Activated CD4-positive, alpha-beta T cell treated with anti-CD3 and anti-CD28 coated beads, Interleukin-2, amount 50 U/mL, for 4 hours (primary cell): ENCODE measurements at regions not wholly inside any gene's neighbourhood (a gene's known extent, or its start where the extent isn't known, plus 50 kb on each side); places are given as distances from the start of the nearest gene placed in this dataset.
"Not testable (repeated sequence)": the region's sequence is repeated elsewhere in the genome, so short reads cannot be mapped to it uniquely, and the experiment has no call there.

Experiments used
- DNase-seq, 2 experiments: peaks; one replicate each; pipeline ENCODE4 v3.0.0-alpha.2; 2020

GRCh38 chr16:60481591-60481990, 1554.6 kb downstream of the CDH8 start:
- DNase-seq: no peak

- DNase-seq: no peak
Measured at GRCh38 chr16:60478810-60479209, 1557.4 kb downstream of the CDH8 start.

DNA sequence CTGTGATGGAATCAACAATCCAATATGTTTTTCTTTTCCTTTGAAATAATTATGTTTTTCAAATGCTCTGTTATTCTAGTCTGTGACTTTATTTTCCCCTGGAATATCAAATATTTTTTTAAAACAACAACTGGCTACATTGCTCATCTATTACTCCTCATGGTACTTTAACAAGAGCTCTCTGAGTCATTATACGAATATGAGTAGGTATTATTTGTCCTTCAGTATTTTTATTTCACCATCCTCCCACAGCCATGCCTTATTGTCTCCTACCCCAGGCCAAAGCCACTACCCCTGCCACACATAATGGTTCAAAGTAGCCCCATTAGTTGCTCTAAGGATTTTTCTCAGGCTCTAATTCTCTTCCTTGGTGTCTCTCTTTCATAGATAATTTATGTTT, 1572.3 kb downstream of the CDH8 start:
- no peak for DNase-seq

GRCh38 chr16:60459463-60459862, 1576.8 kb downstream of the CDH8 start:
- DNase-seq: no peak

- no peak for DNase-seq
Measured at GRCh38 chr16:60458255-60458654, 1578.0 kb downstream of the CDH8 start.

- no peak for DNase-seq
Measured at GRCh38 chr16:60452646-60453045, 1583.6 kb downstream of the CDH8 start.

GRCh38 chr16:60438894-60439293, 1597.3 kb downstream of the CDH8 start:
- no peak for DNase-seq

- DNase-seq: no peak
Measured at GRCh38 chr16:60432472-60432871, 1603.8 kb downstream of the CDH8 start.

- no peak for DNase-seq
Measured at GRCh38 chr16:60419859-60420258, 1616.4 kb downstream of the CDH8 start.

DNA sequence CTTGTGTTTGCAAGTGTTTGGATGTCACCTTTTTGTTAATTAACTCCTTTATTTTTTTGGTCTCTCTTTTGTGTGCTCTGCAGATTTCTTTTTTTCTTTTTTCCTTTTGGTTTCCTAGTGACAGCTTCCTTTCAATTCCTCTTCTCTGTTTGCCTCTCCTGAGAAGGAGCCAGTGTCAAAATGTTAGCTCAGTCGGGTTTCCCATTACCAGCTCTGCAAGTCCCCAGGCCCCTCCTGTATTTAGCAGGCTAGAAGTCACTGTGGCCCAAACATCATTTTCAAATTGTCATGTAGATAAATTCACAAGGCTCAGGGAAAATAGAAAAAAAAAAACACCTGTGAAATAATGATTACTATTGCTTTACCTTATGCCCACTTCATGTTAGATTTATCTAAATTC, 1621.6 kb downstream of the CDH8 start:
- no peak for DNase-seq

DNA sequence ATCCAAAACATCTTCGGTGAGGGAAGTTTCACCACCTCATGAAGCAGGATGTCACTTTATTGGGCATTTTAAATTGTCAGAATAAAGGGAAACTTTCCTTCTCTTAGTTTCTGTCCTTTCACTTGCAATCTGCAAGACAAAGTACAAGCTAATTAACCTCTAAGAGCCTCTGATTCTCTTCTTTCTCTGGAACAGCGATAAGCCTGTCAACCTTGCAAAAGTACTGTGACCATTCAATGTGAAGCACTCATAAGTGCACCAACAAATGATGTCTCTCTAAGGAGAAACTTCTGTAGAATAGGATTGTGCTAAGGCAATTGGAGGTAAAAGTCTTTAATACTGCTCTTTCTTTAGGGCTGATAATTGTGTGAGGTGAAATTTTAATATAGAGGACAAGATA, 1622.3 kb downstream of the CDH8 start:
- DNase-seq: no peak

DNA sequence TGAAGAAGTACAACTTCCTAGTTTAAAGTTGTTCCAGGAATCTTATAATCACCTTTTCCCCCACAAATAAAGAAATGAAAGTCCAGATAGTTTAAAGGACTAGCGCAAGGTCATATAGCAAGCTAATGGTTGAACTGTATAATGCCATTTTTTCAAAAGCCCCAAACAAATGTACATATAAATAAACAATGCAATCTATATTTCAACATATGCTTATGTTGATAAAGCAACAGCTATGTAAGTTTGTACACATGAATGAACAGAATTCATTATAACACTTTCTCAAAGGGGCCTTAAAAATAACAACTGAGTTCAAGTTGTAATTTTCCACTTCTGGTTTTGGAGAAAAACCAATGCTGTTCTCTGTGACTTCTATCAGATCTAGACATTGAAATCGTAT, 1628.6 kb downstream of the CDH8 start:
- DNase-seq: no peak

- DNase-seq: no peak
Measured at GRCh38 chr16:60407034-60407433, 1629.2 kb downstream of the CDH8 start.

DNA sequence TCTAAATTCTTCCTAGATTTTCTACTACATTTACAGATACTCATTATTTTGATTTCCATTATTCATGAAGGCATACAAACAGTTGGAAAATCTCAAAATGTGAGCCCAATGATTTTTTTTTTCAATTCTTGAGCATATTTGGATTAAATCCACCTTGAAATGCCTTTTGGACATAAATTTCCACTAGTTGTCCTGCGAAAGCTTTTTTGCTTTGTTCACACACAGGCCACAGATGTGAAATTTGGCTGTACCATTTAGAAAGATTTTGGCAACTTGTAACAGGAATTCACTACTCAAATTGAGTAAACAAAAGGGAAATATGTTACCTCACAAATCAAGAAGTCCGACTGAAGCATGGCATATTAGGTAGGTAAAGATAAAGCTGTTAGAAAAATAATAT, 1631.0 kb downstream of the CDH8 start:
- no peak for DNase-seq

GRCh38 chr16:60404401-60404800, 1631.8 kb downstream of the CDH8 start:
- no peak for DNase-seq

- not testable (repeated sequence) for DNase-seq
Measured at GRCh38 chr16:60402941-60403340, 1633.3 kb downstream of the CDH8 start.

- no peak for DNase-seq
Measured at GRCh38 chr16:60392380-60392779, 1643.9 kb downstream of the CDH8 start.

GRCh38 chr16:60371591-60371990, 1637.5 kb upstream of the GOT2 start:
- DNase-seq: no peak

GRCh38 chr16:60367739-60368138, 1633.6 kb upstream of the GOT2 start:
- no peak for DNase-seq

GRCh38 chr16:60363566-60363965, 1629.5 kb upstream of the GOT2 start:
- DNase-seq: no peak

DNA sequence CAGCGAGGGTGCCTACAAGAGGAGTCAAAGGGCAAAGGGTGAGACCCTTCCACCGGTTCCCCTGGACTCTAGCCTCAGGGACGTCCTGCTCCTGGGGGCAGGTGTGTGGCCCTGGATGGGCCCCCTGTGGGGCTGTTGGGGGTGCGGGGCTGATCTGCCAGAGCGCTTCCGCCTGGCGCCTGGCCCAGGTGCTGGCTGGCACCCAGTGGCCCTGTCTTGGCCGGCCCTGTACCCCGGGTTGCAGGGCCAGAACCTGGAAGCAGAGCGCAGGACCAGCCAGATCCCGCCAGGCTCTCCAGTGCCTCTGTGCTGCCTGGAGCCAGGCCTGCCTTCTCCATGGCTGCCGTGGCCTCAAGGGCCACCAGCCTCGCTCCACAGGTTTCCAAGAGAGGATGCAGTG, 1625.8 kb upstream of the GOT2 start:
- not testable (repeated sequence) for DNase-seq

DNA sequence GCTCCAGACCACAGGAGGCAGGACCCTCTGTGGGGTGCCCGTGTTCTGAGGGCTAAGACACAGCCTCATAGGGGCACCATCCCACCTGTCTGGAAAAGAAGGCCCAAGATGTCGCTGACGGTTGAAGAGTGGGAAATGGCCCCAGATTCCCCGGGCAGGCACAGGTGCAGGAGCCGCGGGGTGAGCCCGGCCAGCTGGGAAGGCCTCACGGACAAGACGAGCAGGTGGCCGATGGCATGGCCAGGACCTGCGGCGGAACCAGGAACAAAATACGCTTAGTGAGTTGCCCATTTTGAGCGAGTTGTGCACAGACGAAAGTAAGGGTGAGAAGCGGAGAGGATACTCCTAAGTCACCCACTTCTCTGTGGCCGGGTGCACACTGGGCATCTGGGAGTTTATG, 1625.3 kb upstream of the GOT2 start:
- not testable (repeated sequence) for DNase-seq

- not testable (repeated sequence) for DNase-seq
Measured at GRCh38 chr16:60357876-60358522, 1623.9 kb upstream of the GOT2 start.

GRCh38 chr16:60346256-60346655, 1612.1 kb upstream of the GOT2 start:
- no peak for DNase-seq

DNA sequence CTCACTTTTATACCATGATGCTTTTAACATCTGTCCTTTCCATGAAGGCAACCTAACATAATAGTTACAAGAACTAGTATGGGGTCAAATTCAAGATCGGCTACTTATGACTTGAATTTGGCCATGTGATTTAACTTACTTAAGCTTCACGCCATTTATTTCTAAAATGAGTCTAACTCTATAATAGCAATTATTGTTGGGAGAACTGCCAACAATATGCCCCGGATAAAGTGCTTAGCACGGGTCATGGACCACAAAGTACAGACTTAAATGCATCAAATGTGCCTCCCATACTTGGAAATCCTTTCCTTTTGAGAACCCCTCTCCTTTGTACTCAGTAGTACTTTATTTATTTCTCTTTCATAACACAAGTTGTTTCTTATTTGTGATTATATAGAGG, 1603.6 kb upstream of the GOT2 start:
- DNase-seq: no peak

- DNase-seq: no peak
Measured at GRCh38 chr16:60331168-60331567, 1597.1 kb upstream of the GOT2 start.
